Lung microvascular endothelial cell (primary cell): ENCODE measurements at regions not wholly inside any gene's neighbourhood (a gene's known extent, or its start where the extent isn't known, plus 50 kb on each side); places are given as distances from the start of the nearest gene placed in this dataset.
"Not testable (repeated sequence)": the region's sequence is repeated elsewhere in the genome, so short reads cannot be mapped to it uniquely, and the experiment has no call there.

Source experiments
- DNase-seq, 2 donors: peaks; one replicate each; pipeline versions ENCODE4 v3.0.0 to v3.0.0-alpha.2; 2010; ENCODE audit warnings: low read depth in 2 of 2

- no peak for DNase-seq
Measured at GRCh38 chr4:31467781-31468180, 747.6 kb downstream of the PCDH7 start.

- no peak for DNase-seq
Measured at GRCh38 chr4:31474221-31474620, 754.1 kb downstream of the PCDH7 start.

DNA sequence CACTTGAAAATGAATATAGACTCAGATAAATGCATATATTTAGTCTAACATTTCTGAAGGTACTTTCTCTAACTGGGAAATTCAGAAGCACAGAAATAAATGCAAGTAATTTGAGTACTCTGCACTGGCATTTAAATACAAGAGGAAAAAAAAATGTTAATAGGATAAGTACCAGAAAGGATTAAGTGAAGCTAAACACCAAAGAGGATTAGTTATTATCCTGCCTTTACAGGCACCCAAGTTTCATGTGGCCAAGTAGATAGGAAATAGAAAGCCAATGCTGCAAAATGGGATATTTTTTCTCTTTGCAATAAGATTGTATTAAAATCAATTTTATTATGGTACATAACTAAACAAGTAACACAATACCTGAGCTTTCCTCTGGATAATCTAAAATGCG lies 762.5 kb downstream of the PCDH7 start:
- DNase-seq: no peak

DNA sequence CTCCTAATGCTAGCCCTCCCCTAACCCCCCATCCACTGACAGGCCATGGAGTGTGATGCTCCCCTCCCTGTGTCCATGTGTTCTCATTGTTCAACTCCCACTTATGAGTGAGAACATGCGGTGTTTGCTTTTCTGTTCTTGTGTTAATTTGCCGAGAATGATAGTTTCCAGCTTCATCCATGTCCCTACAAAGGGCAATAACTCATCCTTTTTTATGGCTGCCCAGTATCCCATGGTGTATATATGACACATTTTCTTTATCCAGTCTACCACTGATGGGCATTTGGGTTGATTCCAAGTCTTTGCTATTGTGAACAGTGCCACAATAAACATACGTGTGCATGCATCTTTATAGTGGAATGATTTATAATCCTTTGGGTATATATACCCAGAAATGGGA lies 779.0 kb downstream of the PCDH7 start:
- not testable (repeated sequence) for DNase-seq

GRCh38 chr4:31516520-31516919 lies 796.4 kb downstream of the PCDH7 start:
- no peak for DNase-seq

GRCh38 chr4:31518796-31519250 lies 798.7 kb downstream of the PCDH7 start:
- no peak for DNase-seq

DNA sequence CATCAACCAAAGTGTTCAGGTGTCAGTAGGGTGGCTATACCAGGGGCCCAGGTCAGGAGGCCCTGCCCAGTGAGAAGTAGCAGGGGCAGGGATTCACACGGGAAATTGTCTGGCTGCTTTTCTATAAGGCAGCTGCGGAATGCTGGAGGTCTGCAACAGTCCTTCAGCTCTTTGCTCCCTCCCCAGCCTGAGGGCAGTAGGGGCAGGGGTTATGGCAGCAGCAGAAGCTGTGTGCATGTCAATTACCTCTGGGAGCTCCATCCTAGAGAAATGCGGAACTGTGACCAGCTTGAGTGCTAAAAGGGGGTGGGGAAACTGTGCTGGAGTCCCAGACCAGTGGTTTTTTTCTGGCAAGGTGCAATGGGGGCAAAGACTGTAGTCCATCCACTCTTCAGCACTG lies 810.4 kb downstream of the PCDH7 start:
- no peak for DNase-seq

DNA sequence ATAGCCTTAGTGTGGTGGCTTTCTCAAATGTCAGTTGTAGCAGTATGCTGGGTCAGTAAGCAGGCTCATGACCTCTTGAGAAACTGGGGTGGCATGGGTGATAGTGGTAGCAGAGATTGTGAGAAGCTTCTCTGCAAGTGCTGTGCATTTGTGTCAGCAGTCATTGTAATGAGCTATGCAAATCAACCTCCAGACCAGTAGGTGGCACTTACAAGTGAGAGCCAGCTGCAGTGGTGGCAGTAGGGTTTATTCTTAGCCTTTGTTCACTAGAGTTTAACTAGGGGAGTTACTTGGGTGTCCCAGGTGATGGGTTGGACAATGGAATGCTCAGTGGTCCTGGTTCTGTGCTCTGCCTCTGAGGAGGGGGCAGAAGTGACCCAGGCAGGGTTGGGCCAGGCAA lies 818.7 kb downstream of the PCDH7 start:
- no peak for DNase-seq

GRCh38 chr4:31539284-31540069 lies 819.3 kb downstream of the PCDH7 start:
- DNase-seq: no peak

DNA sequence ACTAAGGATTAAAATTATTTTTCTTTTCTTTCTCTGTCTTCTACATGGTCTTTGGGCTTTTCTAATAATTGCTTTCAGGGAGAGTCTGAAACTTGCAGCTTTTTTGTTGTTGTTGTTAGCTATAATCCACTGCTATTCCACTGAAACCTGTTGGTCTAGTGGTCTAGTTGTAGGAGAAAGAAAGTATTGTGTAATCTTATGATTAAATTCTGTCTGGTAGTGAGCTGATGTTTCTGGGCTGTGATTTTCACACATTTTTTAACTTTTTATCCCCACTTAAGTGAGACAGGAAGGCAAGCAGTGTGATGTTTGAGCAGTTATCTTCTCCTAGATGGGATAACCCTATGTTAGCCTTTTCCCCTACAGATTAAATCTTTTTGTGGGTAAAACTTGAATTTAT lies 825.2 kb downstream of the PCDH7 start:
- no peak for DNase-seq

DNA sequence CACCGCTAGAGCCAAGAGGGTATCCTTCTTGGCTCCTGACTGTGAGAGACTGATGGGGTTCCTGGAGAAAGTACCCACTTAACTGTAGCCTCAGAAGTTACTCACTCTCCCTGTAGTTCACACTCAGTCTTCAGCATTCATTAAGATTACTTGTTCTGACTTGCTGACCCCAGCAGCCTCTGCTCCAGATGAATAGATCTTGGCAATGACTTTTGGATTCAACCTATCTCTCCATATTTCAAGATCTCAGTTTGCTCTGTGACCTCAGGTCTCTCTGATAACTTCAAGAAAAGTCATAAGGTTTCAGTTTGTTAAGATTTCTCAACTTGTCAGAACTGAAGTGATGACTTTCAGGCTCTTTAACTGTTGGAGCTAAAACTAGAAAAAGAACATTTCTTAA lies 825.6 kb downstream of the PCDH7 start:
- no peak for DNase-seq

- DNase-seq: no peak
Measured at GRCh38 chr4:31548021-31548420, 827.9 kb downstream of the PCDH7 start.

- DNase-seq: no peak
Measured at GRCh38 chr4:31548823-31549222, 828.7 kb downstream of the PCDH7 start.

GRCh38 chr4:31549256-31549655 lies 829.1 kb downstream of the PCDH7 start:
- no peak for DNase-seq

- no peak for DNase-seq
Measured at GRCh38 chr4:31557437-31557836, 837.3 kb downstream of the PCDH7 start.

DNA sequence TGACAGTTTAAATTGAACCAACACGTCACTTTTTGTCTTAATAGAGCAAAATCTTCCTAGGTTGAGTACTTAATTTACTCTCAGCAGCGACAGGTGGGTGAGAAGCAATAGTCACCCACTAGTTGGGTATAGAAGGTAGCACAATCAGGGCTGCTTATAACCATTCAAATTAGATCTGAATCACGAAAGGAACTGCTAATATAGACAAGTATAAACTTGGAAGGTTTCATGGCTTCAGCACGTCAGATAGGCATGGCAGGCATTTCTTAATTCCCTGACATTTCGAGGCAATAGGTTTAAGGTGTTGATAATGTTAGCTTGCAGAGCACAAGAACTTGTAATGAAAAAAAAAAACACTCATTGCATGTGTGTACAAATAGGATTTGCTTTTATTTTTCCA lies 853.4 kb downstream of the PCDH7 start:
- no peak for DNase-seq

DNA sequence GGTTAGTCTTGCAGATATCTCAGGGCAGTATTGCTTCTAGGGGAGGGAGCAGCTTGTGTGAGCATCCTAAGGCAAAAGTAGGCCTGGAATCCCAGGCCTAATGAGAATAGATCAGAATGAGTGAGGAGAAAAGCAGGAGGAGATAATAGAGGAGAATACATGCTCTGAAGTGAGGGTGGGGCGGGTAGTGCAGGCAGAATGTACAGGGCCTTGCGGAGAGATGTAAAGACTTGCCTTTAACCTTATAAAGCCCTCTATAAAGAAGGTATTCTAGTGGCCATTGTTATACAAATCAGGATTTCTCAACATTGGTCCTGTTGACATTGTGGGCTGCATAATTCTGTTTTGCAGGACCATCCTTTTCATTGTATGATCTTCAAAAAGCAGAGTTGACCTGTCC lies 855.3 kb downstream of the PCDH7 start:
- DNase-seq: no peak

DNA sequence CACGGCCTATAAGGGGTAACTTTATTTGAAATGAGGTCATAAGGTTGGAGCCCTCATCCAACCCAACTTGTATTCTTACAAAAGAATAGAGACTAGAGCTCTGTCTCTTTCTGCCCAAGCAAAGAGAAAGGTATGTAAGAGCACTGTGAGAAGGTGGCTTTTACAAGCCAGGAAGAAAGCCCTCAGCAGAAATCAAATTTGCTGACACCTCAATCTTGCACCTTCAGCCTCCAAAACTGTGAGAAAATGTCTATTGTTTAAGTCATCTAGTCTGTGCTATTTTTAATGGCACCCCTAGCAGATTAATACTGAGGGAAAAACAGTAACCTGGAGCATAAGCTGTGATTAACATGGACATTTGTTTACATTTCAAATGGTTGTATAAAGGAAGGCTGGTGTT lies 860.7 kb downstream of the PCDH7 start:
- no peak for DNase-seq

GRCh38 chr4:31585503-31585902 lies 865.3 kb downstream of the PCDH7 start:
- DNase-seq: no peak

DNA sequence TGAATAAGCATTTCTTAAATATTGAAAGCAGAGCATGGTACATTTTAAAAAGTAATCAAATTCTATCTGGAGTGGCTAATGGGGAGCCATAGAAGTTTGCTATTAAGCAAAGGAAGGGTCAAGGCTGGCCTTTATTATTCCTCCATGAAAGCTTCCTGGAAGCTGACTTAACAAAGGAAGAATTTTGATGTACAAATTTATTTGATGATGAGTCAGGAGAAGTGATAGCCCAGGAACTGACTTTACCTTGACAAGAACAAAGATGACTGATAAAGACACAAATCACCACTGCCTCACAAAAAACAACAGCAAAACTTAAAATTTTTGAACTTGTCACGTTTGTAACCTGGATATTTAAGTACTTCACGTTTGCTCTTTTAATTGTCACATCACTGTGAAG lies 872.1 kb downstream of the PCDH7 start:
- no peak for DNase-seq

DNA sequence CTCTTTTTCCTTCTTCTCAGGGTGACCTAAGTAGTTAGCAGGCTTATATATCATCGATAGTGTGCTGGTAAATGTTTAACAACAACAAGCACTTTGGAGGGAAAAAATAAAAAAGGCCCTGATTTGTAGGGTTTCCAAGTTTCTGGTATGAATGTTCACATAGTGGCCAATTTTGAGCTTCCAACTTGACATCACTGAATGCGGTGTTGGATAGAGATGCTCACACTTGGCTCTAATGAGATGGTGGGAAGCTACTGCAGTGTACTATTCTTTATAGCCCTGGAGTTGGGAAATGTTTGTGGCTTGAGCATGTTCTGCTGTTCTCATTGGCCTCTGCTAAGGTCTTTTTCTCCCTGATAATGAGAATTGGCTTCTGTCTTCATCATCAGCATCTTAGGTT lies 875.3 kb downstream of the PCDH7 start:
- no peak for DNase-seq

GRCh38 chr4:31598639-31599038 lies 878.5 kb downstream of the PCDH7 start:
- DNase-seq: no peak

DNA sequence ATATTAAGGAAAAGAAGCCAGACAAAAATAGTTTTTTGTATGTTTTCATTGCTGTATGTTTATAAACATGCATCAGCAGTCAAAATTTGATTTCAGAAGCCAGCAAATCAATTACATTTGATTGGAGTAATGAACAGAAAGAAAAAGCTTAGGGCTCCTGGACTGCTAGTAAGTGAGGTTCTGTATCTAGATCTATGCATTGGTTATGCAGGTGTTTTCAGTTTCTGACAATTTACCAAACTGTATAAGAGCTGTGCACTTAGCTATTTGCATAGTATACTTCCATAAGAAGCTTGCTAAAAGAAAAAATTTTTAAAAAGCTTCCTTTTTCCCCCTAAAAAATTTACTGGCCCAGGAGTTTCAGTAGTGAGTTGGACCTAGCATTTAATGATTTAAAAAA lies 881.6 kb downstream of the PCDH7 start:
- no peak for DNase-seq
